ENCODE measurements at regions not wholly inside any gene's neighbourhood (a gene's known extent, or its start where the extent isn't known, plus 50 kb on each side); places are given as distances from the start of the nearest gene placed in this dataset.

DNA sequence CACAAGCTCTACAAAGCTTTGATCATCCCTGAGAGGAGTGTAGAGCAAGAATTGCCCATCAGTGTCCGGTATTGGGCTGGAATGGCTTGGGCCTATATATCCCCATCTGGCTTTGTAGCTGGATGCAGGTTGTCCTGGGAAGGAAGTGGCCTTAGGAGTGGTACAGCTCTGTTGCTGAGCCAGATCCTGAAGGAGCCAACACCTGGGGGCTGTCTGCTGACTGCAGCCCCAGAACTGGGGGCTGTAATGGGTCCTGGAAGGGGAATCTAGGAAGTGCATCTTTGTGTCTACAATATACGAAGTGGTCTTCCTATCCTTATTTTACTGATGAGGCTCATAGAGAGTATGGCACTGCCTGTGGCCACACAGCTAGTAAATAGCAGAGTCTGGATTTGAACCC, 145.9 kb downstream of the CDC5L start (continued):
- no peak for TF ChIP-seq ZNF266 (tag by site-specific recombination; IDR thresholded peaks at IDR 0.05; ENCODE audit: low read depth)
- TF ChIP-seq ZNF530 (tag by site-specific recombination; IDR thresholded peaks at IDR 0.05; ENCODE audit: low read depth): no peak

DNA sequence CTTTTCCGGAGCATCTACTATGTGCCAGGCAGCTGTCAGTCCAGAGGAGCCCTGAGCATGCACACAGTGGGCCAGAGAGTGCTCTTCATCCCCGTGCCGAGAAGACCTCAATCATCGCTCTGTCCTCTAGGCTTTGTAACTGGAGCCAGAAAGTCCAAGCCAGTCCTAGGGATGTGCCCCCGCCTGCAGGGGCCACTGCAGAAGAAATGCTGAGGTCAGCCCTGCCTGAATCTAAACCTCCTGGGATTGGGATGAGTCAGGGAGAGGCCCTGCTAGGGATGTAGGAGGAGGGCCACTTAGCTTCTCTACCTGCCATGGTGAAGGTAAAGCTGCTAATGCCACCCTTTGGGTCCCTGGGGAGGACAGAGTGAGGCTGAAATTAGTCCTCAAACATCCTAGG, 146.8 kb downstream of the CDC5L start:
- TF ChIP-seq ZNF112 (tag by site-specific recombination; IDR thresholded peaks at IDR 0.05): no peak
- TF ChIP-seq IKZF3 (tag by site-specific recombination; IDR thresholded peaks at IDR 0.05): no peak
- TF ChIP-seq ZNF530 (tag by site-specific recombination; IDR thresholded peaks at IDR 0.05; ENCODE audit: low read depth): no peak
- no peak for TF ChIP-seq HOXD13 (CRISPR knock-in tag; IDR thresholded peaks at IDR 0.05; ENCODE audit: borderline replicate concordance)
- no peak for TF ChIP-seq ZNF670 (tag by site-specific recombination; IDR thresholded peaks at IDR 0.05; ENCODE audit: low read depth)
- no peak for TF ChIP-seq ZBTB8A (tag by site-specific recombination; IDR thresholded peaks at IDR 0.05)
- no peak for TF ChIP-seq ZNF544 (tag by site-specific recombination; IDR thresholded peaks at IDR 0.05)
- no peak for TF ChIP-seq TRIM28 (IDR thresholded peaks at IDR 0.05; ENCODE audit: borderline replicate concordance, low read length)
- no peak for TF ChIP-seq ZNF843 (tag by site-specific recombination; IDR thresholded peaks at IDR 0.05)
- TF ChIP-seq ZBTB21 (tag by site-specific recombination; IDR thresholded peaks at IDR 0.05): no peak
- TF ChIP-seq, protein P1, sequence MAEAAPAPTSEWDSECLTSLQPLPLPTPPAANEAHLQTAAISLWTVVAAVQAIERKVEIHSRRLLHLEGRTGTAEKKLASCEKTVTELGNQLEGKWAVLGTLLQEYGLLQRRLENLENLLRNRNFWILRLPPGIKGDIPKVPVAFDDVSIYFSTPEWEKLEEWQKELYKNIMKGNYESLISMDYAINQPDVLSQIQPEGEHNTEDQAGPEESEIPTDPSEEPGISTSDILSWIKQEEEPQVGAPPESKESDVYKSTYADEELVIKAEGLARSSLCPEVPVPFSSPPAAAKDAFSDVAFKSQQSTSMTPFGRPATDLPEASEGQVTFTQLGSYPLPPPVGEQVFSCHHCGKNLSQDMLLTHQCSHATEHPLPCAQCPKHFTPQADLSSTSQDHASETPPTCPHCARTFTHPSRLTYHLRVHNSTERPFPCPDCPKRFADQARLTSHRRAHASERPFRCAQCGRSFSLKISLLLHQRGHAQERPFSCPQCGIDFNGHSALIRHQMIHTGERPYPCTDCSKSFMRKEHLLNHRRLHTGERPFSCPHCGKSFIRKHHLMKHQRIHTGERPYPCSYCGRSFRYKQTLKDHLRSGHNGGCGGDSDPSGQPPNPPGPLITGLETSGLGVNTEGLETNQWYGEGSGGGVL (tag by site-specific recombination; IDR thresholded peaks at IDR 0.05): no peak
- TF ChIP-seq SCRT2 (tag by site-specific recombination; IDR thresholded peaks at IDR 0.05): no peak
- no peak for TF ChIP-seq ZSCAN30 (tag by site-specific recombination; IDR thresholded peaks at IDR 0.05)
- no peak for TF ChIP-seq ZNF2 (tag by site-specific recombination; IDR thresholded peaks at IDR 0.05)
- TF ChIP-seq, protein P2, sequence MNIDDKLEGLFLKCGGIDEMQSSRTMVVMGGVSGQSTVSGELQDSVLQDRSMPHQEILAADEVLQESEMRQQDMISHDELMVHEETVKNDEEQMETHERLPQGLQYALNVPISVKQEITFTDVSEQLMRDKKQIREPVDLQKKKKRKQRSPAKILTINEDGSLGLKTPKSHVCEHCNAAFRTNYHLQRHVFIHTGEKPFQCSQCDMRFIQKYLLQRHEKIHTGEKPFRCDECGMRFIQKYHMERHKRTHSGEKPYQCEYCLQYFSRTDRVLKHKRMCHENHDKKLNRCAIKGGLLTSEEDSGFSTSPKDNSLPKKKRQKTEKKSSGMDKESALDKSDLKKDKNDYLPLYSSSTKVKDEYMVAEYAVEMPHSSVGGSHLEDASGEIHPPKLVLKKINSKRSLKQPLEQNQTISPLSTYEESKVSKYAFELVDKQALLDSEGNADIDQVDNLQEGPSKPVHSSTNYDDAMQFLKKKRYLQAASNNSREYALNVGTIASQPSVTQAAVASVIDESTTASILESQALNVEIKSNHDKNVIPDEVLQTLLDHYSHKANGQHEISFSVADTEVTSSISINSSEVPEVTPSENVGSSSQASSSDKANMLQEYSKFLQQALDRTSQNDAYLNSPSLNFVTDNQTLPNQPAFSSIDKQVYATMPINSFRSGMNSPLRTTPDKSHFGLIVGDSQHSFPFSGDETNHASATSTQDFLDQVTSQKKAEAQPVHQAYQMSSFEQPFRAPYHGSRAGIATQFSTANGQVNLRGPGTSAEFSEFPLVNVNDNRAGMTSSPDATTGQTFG (tag by site-specific recombination; IDR thresholded peaks at IDR 0.05; ENCODE audit: borderline replicate concordance): no peak
- TF ChIP-seq ZNF549 (tag by site-specific recombination; IDR thresholded peaks at IDR 0.05): no peak
- TF ChIP-seq, protein P3, sequence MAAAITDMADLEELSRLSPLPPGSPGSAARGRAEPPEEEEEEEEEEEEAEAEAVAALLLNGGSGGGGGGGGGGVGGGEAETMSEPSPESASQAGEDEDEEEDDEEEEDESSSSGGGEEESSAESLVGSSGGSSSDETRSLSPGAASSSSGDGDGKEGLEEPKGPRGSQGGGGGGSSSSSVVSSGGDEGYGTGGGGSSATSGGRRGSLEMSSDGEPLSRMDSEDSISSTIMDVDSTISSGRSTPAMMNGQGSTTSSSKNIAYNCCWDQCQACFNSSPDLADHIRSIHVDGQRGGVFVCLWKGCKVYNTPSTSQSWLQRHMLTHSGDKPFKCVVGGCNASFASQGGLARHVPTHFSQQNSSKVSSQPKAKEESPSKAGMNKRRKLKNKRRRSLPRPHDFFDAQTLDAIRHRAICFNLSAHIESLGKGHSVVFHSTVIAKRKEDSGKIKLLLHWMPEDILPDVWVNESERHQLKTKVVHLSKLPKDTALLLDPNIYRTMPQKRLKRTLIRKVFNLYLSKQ (tag by site-specific recombination; IDR thresholded peaks at IDR 0.05; ENCODE audit: borderline replicate concordance): no peak
- TF ChIP-seq, protein P4, sequence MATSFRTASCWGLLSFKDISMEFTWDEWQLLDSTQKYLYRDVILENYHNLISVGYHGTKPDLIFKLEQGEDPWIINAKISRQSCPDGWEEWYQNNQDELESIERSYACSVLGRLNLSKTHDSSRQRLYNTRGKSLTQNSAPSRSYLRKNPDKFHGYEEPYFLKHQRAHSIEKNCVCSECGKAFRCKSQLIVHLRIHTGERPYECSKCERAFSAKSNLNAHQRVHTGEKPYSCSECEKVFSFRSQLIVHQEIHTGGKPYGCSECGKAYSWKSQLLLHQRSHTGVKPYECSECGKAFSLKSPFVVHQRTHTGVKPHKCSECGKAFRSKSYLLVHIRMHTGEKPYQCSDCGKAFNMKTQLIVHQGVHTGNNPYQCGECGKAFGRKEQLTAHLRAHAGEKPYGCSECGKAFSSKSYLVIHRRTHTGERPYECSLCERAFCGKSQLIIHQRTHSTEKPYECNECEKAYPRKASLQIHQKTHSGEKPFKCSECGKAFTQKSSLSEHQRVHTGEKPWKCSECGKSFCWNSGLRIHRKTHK (tag by site-specific recombination; IDR thresholded peaks at IDR 0.05): no peak
- no peak for TF ChIP-seq ZNF596 (tag by site-specific recombination; IDR thresholded peaks at IDR 0.05)
- TF ChIP-seq ZNF621 (tag by site-specific recombination; IDR thresholded peaks at IDR 0.05): no peak
- Histone ChIP-seq H3K4me3 (ENCODE audit: low read depth, low read length) (no peak overlapping the region), H3K4me1 (ENCODE audit: control insufficient read depth, insufficient read depth, low read length) (peaks cover 3% of the 10 kb centered on the region; the same call in 1 of the 2 replicates), H3K36me3 (ENCODE audit: control insufficient read depth in 2 of 2, insufficient read depth in 1 of 2, low read length in 2 of 2) (no peaks in the 10 kb centered on the region), H3K9me3 (ENCODE audit: control insufficient read depth, insufficient read depth, low read depth, low read length) (no peaks in the 10 kb centered on the region), H3K27ac (ENCODE audit: extremely low read depth, low read depth, low read length) (no peak overlapping the region)
- CTCF ChIA-PET: interaction anchor here (1.3 kb wide), 1 partner anchor 57 kb away, joined by 4 read pairs; no protein-coding TSS in a partner anchor
- POLR2A ChIA-PET: no interaction called here
